Erythroblast (primary cell): ENCODE measurements at regions not wholly inside any gene's neighbourhood (a gene's known extent, or its start where the extent isn't known, plus 50 kb on each side); places are given as distances from the start of the nearest gene placed in this dataset.

Source experiments
- GATA1 ChIP-seq: IDR thresholded peaks from 2 replicates; pipeline ENCODE4 v1.6.1; 2011; ENCODE audit warnings: low read depth, mild to moderate bottlenecking, control low read depth, low read length, moderate library complexity
- POLR2A ChIP-seq: IDR thresholded peaks from 2 replicates; pipeline ENCODE4 v1.6.1; 2011; ENCODE audit warnings: mild to moderate bottlenecking, low read length

- TF ChIP-seq GATA1 (no peak), POLR2A (no peak)
These were observed 76.4 kb upstream of the FSTL5 start for GRCh38 chr4:162239992-162240769.
